C4-2B (cell line): ENCODE measurements at regions not wholly inside any gene's neighbourhood (a gene's known extent, or its start where the extent isn't known, plus 50 kb on each side); places are given as distances from the start of the nearest gene placed in this dataset.

Experiments
- H3K27ac ChIP-seq: fragments of 450-650 bp; 2 replicates; pipeline ENCODE4 v1.5.1; 2017
- CTCF ChIP-seq: fragments of 450-650 bp; conservative IDR thresholded peaks from 2 replicates; pipeline ENCODE4 v1.5.1; 2017; ENCODE audit warnings: mild to moderate bottlenecking
- ZFX ChIP-seq: fragments of 450-650 bp; IDR thresholded peaks from 2 replicates; pipeline ENCODE4 v1.6.1; 2017

DNA sequence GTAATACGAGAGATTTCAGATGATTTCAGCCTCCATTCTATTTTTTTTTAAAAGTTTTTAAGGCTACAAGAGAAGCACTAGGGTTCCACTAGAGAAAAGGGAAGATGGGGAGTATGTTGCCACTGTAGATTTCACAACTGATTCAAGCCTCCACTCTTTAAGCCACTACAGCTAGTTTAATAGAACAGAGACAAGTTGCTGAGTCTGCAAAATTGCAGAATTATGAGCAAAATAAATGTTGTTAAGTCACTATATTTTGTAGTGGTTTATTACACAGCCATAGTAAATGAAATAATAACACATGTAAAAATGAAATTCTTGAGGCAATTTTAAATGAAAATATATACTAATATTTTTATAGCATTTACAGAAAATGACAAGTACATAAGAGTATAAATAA is 96.0 kb upstream of the POT1 start:
- H3K27ac ChIP-seq, result no peak overlapping the region
- TF ChIP-seq CTCF (no peak), ZFX (no peak)

GRCh38 chr7:125020801-125021200 is 91.2 kb upstream of the POT1 start:
- TF ChIP-seq ZFX (no peak), CTCF (no peak)
- H3K27ac ChIP-seq, result no peak overlapping the region

GRCh38 chr7:125010540-125010939 is 80.9 kb upstream of the POT1 start:
- H3K27ac ChIP-seq, result no peak overlapping the region
- no peak for TF ChIP-seq CTCF
- no peak for TF ChIP-seq ZFX

DNA sequence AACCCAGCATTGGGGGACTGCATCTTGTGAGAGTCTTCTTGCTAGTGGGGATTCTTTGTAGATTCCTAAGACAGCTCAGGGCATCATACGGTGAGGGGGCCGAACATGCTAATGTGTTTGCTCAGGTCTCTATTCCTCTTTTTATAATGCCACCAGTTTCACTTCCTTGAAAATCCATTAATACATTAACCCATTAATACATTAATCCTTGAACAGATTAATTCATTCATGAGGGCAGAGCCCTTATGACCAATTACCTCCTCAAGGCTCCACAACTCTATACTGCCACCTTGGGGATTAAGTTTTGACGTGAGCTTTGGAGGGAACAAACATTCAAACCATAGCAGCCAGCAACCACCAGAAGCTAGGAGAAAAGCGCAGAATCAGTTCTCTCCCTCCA is 67.2 kb upstream of the POT1 start:
- H3K27ac ChIP-seq, result no peak overlapping the region
- no peak for TF ChIP-seq ZFX
- peak; percentile 65 for TF ChIP-seq CTCF

DNA sequence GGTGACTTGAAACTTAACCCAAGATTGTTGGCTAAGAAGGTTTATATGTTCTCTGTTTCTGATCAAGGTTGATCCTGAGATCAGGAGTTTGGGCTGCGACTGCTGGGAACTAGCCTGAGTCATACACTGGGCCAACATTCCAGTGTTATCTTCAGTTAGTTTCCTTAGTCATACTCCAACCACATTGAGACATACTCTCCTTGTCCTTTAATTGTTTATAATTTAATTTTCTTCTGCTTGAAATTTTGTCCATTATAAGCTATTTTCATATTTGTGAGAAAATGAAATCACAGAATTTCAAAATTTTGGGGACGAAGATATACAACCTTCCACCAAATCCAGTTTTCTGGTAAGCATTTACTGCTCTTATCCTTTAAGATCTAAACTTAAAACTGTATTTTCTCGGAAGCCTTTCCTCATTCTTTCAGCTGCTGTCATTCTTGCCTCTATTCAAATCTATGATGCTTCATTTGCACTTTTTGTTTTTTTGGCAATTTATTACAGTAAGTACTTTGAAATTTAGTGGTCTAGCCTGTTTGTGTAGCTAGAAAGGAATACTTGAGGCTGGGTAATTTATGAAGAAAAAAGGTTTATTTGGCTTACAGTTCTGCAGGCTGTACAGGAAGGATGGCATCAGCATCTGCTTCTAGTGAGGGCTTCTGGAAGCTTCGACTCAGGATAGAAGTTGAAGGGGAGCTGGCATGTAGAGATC is 63.4 kb upstream of the POT1 start:
- H3K27ac ChIP-seq, result no peak overlapping the region
- TF ChIP-seq CTCF (no peak), ZFX (no peak)

GRCh38 chr7:124989911-124990310 is 60.3 kb upstream of the POT1 start:
- no peak overlapping the region for H3K27ac ChIP-seq
- TF ChIP-seq CTCF (no peak), ZFX (no peak)
